ENCODE measurements at regions not wholly inside any gene's neighbourhood (a gene's known extent, or its start where the extent isn't known, plus 50 kb on each side); places are given as distances from the start of the nearest gene placed in this dataset.

- H3K4me1 ChIP-seq, result no peaks in the 10 kb centered on the region
- no peaks in the 10 kb centered on the region for H3K27me3 ChIP-seq
- DNase-seq (peak in 1 of 4 donors; percentile 13), ATAC-seq (no peak)
- WGBS, 2 donors, result 46 to 48% methylated on average over 6 to 7 of the region's 7 CpGs
- H3K9me3 ChIP-seq, result peaks cover 0 to 5% (median 0%) of the 10 kb centered on the region in 3 donors
- H3K36me3 ChIP-seq (replicated peaks in 1 of 2; ENCODE audit: insufficient read depth in 1 of 2, low read depth in 2 of 2), result no peaks in the 10 kb centered on the region
- no peak overlapping the region for H3K4me3 ChIP-seq
- TF ChIP-seq POLR2A (IDR thresholded peaks at IDR 0.05) (no peak), CTCF (IDR thresholded peaks at IDR 0.05) (no peak)
- intact Hi-C loops (cut with DNase I), result no loop called here
- no peak overlapping the region for H3K27ac ChIP-seq
Measured at GRCh38 chr5:2675548-2675947, 75.9 kb downstream of the IRX2 start.

GRCh38 chr5:2674456-2674855 is 77.0 kb downstream of the IRX2 start:
- no peak overlapping the region for H3K4me3 ChIP-seq
- no peaks in the 10 kb centered on the region for H3K36me3 ChIP-seq (replicated peaks in 1 of 2; ENCODE audit: insufficient read depth in 1 of 2, low read depth in 2 of 2)
- intact Hi-C loops (cut with DNase I), result no loop called here
- TF ChIP-seq CTCF (IDR thresholded peaks at IDR 0.05) (no peak), POLR2A (IDR thresholded peaks at IDR 0.05) (no peak)
- no peak for ATAC-seq
- H3K27me3 ChIP-seq, result no peaks in the 10 kb centered on the region
- H3K4me1 ChIP-seq, result no peaks in the 10 kb centered on the region
- DNase-seq, result no peak
- WGBS, 2 donors, result 57 to 62% methylated on average over 3 of the region's 3 CpGs
- peaks cover 0 to 5% (median 0%) of the 10 kb centered on the region in 3 donors for H3K9me3 ChIP-seq
- H3K27ac ChIP-seq, result no peak overlapping the region

- no peaks in the 10 kb centered on the region for H3K36me3 ChIP-seq (replicated peaks in 1 of 2; ENCODE audit: insufficient read depth in 1 of 2, low read depth in 2 of 2)
- no peaks in the 10 kb centered on the region for H3K27me3 ChIP-seq
- no peaks in the 10 kb centered on the region for H3K9me3 ChIP-seq
- ATAC-seq (no peak), DNase-seq (no peak)
- H3K4me3 ChIP-seq, result no peak overlapping the region
- TF ChIP-seq POLR2A (IDR thresholded peaks at IDR 0.05) (no peak), CTCF (IDR thresholded peaks at IDR 0.05) (no peak)
- no peak overlapping the region for H3K27ac ChIP-seq
- H3K4me1 ChIP-seq, result no peaks in the 10 kb centered on the region
- intact Hi-C loops (cut with DNase I), result no loop called here
- 66 to 83% methylated on average over 11 to 13 of the region's 14 CpGs for WGBS, 2 donors
Measured at GRCh38 chr5:2670940-2671339, 80.5 kb downstream of the IRX2 start.

GRCh38 chr5:2669913-2670312 is 81.6 kb downstream of the IRX2 start:
- intact Hi-C loops (cut with DNase I), result no loop called here
- Histone ChIP-seq H3K27ac (no peak overlapping the region), H3K36me3 (replicated peaks in 1 of 2; ENCODE audit: insufficient read depth in 1 of 2, low read depth in 2 of 2) (no peaks in the 10 kb centered on the region), H3K27me3 (no peaks in the 10 kb centered on the region), H3K4me1 (no peaks in the 10 kb centered on the region), H3K9me3 (no peaks in the 10 kb centered on the region), H3K4me3 (no peak overlapping the region)
- TF ChIP-seq CTCF (IDR thresholded peaks at IDR 0.05) (no peak), POLR2A (IDR thresholded peaks at IDR 0.05) (no peak)
- 68 to 72% methylated on average over 15 to 16 of the region's 16 CpGs for WGBS, 2 donors
- no peak for DNase-seq
- ATAC-seq, result no peak

GRCh38 chr5:2669259-2669658 is 82.2 kb downstream of the IRX2 start:
- no peaks in the 10 kb centered on the region for H3K27me3 ChIP-seq
- no peaks in the 10 kb centered on the region for H3K36me3 ChIP-seq (replicated peaks in 1 of 2; ENCODE audit: insufficient read depth in 1 of 2, low read depth in 2 of 2)
- ATAC-seq, result no peak
- DNase-seq, result no peak
- no peaks in the 10 kb centered on the region for H3K9me3 ChIP-seq
- no peak overlapping the region for H3K4me3 ChIP-seq
- H3K4me1 ChIP-seq, result no peaks in the 10 kb centered on the region
- H3K27ac ChIP-seq, result no peak overlapping the region
- intact Hi-C loops (cut with DNase I), result no loop called here
- TF ChIP-seq CTCF (IDR thresholded peaks at IDR 0.05) (no peak), POLR2A (IDR thresholded peaks at IDR 0.05) (no peak)
- WGBS, 2 donors, result 82 to 83% methylated on average over 4 of the region's 4 CpGs

Measured in body of pancreas (tissue), 4 donors.